Body of pancreas (tissue), 4 donors: ENCODE measurements at regions not wholly inside any gene's neighbourhood (a gene's known extent, or its start where the extent isn't known, plus 50 kb on each side); places are given as distances from the start of the nearest gene placed in this dataset.

Experiments
- CTCF ChIP-seq, 7 experiments: fragments of 450-650 bp in 4 of 7; fragments of 200-600 bp in 3 of 7; sonication (generic) in 3 of 7; IDR thresholded peaks; one replicate each; pipeline ENCODE4 v1.5.1; 2016 to 2019; ENCODE audit warnings: antibody characterized with exemption in 7 of 7
- POLR2A ChIP-seq, 3 donors: fragments of 450-650 bp; IDR thresholded peaks; one replicate each; pipeline ENCODE4 v1.6.1; 2016; ENCODE audit warnings: antibody characterized with exemption in 3 of 3, mild to moderate bottlenecking in 2 of 3

- TF ChIP-seq POLR2A (IDR thresholded peaks at IDR 0.05) (no peak), CTCF (IDR thresholded peaks at IDR 0.05) (no peak)
Observed at GRCh38 chr15:22265970-22266369, 185.6 kb downstream of the OR4M2 start.
